ENCODE measurements at regions not wholly inside any gene's neighbourhood (a gene's known extent, or its start where the extent isn't known, plus 50 kb on each side); places are given as distances from the start of the nearest gene placed in this dataset.
A peak's percentile ranks its signal among the peaks of the same experiment; 100 is the strongest.

DNA sequence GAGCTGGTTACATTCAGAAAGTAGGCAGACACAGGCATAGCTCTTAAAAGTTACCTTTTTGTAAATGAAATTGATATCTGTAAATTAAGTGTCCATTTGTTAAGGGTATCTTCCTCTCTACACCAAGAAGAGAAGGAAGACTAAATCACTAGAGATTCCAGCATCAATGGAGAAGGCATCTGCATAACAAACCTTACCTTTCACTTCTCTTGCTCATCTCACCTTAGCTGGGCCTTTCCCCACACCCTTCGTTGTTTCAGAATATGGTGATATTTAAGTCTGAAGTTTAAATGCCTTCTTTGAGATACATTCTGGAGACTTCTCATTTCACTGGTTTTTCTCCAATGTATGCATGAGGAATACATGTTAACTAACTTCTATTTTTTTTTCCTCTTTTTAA lies 54.5 kb upstream of the TGFBR2 start:
- Histone ChIP-seq H3K27ac (ENCODE audit: low read depth, low read length) (no peak overlapping the region), H3K56ac (replicated peaks; ENCODE audit: insufficient read length, low read depth, low read length) (no peak overlapping the region), H4K20me1 (replicated peaks in 1 of 2; ENCODE audit: control insufficient read depth in 1 of 2, insufficient read depth in 2 of 2, low read length in 2 of 2) (no peaks in the 10 kb centered on the region), H4K8ac (ENCODE audit: extremely low read depth, insufficient read depth, low read length) (no peak overlapping the region), H2BK15ac (ENCODE audit: low read length) (no peak overlapping the region), H3K79me2 (ENCODE audit: control insufficient read depth in 1 of 2, insufficient read depth in 2 of 2, low read length in 2 of 2) (no peaks in the 10 kb centered on the region), H3K27me3 (replicated peaks in 1 of 4; ENCODE audit: control insufficient read depth in 3 of 4, extremely low read depth in 1 of 4, insufficient read depth in 3 of 4, low read length in 3 of 4) (0 out of 7 replicates have a peak, but pooled peaks cover 0 to 3% (median 0%) of the 10 kb centered on the region in 4 experiments), H2AK5ac (ENCODE audit: low read depth, low read length) (no peak overlapping the region), H3K14ac (ENCODE audit: insufficient read length) (no peak overlapping the region), H3K23me2 (ENCODE audit: low read depth, low read length) (no peaks in the 10 kb centered on the region), H2BK20ac (ENCODE audit: low read length) (no peak overlapping the region), H2BK120ac (replicated peaks; ENCODE audit: low read depth, low read length) (no peak overlapping the region), H2BK5ac (ENCODE audit: low read depth, low read length) (no peak overlapping the region), H4K5ac (ENCODE audit: insufficient read length, low read depth, low read length) (no peak overlapping the region), H3K36me3 (ENCODE audit: control insufficient read depth in 2 of 4, insufficient read depth in 4 of 4, low read length in 3 of 4) (no peaks in the 10 kb centered on the region), H3K4ac (replicated peaks; ENCODE audit: insufficient read length, low read depth, low read length) (no peak overlapping the region), H3K4me1 (replicated peaks in 1 of 4; ENCODE audit: control insufficient read depth in 3 of 4, insufficient read depth in 4 of 4, low read length in 3 of 4) (peaks cover 0 to 22% (median 9%) of the 10 kb centered on the region in 4 experiments; a peak in 6 of 7 replicates), H4K91ac (replicated peaks; ENCODE audit: insufficient read length, low read length) (no peak overlapping the region), H2AFZ (ENCODE audit: low read length) (no peak overlapping the region), H3K4me2 (ENCODE audit: insufficient read depth in 1 of 2, low read depth in 2 of 2, low read length in 2 of 2) (no peak overlapping the region), H3K9ac (replicated peaks in 1 of 4; ENCODE audit: extremely low read depth in 1 of 4, low read depth in 3 of 4, low read length in 3 of 4) (no peak overlapping the region), H3K79me1 (ENCODE audit: low read depth, low read length) (no peaks in the 10 kb centered on the region), H3K18ac (ENCODE audit: extremely low read depth, low read length) (no peak overlapping the region), H3K9me3 (ENCODE audit: insufficient read depth in 2 of 2, low read depth in 1 of 2, low read length in 1 of 2) (peaks cover 0 to 1% of the 10 kb centered on the region in 2 experiments; a peak in 1 of 4 replicates), H3K23ac (ENCODE audit: insufficient read length) (no peak overlapping the region), H2BK12ac (ENCODE audit: low read depth, low read length) (no peak overlapping the region), H3K4me3 (ENCODE audit: extremely low read depth in 1 of 4, insufficient read depth in 2 of 4, low read depth in 3 of 4, low read length in 4 of 4) (no peak overlapping the region)
- TF ChIP-seq GABPA (IDR thresholded peaks at IDR 0.05; ENCODE audit: borderline replicate concordance, insufficient read depth, low read length), result no peak
- no peak for TF ChIP-seq HDAC6 (IDR thresholded peaks at IDR 0.05; ENCODE audit: low read depth, low read length)
- TF ChIP-seq POU5F1 (IDR thresholded peaks at IDR 0.05; ENCODE audit: low read depth, low read length), result peak; percentile 35; the same call in 1 of the 2 replicates
- DNase-seq (ENCODE audit: low read depth in 1 of 2, low spot score in 2 of 2), result no peak
- ChIA-PET POLR2A (ENCODE audit: partially characterized antibody) (no interaction called here), CTCF (ENCODE audit: partially characterized antibody) (interaction anchor here (0.8 kb wide), 1 partner anchor 15 kb away, joined by 3 read pairs; no protein-coding TSS in a partner anchor)
- 23% methylated on average over 1 of the region's 1 CpG; no CpG with 5 or more reads in 1 of the 2 experiments for WGBS, 2 experiments (ENCODE audit: extremely low coverage in 1 of 2, insufficient coverage in 1 of 2, insufficient read length in 1 of 2, insufficient replicate concordance in 2 of 2, low coverage in 1 of 2, low lambda C conversion rate in 2 of 2, missing lambda C conversion rate in 1 of 2)
- peak; percentile 68 for FAIRE-seq
